ENCODE measurements at regions not wholly inside any gene's neighbourhood (a gene's known extent, or its start where the extent isn't known, plus 50 kb on each side); places are given as distances from the start of the nearest gene placed in this dataset.

DNA sequence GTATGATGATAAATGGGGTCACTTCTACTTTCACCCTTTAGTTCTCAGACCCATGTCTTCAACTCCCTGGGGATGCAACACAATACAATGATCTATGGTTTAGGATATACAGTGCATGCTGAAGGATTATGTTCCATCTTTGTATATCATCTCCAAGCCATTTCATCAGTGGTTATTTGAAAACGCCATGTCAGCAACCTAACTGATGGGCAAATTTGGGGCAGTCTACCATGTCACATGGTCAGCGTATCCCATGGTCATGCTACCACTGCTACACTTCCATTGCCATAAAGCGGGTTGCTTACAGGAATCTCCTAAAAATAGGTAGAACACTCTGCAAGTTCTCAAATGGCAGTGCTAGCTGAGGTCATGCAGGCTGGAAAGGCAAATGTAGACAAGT, 236.5 kb upstream of the ISX start:
- TF ChIP-seq, protein P1, sequence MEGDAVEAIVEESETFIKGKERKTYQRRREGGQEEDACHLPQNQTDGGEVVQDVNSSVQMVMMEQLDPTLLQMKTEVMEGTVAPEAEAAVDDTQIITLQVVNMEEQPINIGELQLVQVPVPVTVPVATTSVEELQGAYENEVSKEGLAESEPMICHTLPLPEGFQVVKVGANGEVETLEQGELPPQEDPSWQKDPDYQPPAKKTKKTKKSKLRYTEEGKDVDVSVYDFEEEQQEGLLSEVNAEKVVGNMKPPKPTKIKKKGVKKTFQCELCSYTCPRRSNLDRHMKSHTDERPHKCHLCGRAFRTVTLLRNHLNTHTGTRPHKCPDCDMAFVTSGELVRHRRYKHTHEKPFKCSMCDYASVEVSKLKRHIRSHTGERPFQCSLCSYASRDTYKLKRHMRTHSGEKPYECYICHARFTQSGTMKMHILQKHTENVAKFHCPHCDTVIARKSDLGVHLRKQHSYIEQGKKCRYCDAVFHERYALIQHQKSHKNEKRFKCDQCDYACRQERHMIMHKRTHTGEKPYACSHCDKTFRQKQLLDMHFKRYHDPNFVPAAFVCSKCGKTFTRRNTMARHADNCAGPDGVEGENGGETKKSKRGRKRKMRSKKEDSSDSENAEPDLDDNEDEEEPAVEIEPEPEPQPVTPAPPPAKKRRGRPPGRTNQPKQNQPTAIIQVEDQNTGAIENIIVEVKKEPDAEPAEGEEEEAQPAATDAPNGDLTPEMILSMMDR (IDR thresholded peaks at IDR 0.05) = no peak
- no peak for TF ChIP-seq EZH2 (IDR thresholded peaks at IDR 0.05; ENCODE audit: borderline replicate concordance, insufficient read depth, low read depth, low read length, poor library complexity, severe bottlenecking)

Measured in B cell (primary cell).